HEK293T (cell line): ENCODE measurements at regions not wholly inside any gene's neighbourhood (a gene's known extent, or its start where the extent isn't known, plus 50 kb on each side); places are given as distances from the start of the nearest gene placed in this dataset.

ENCODE experiments used
- CTCF ChIA-PET: fragments of 350-600 bp; formaldehyde crosslinking; extraction: SDS; loops from one replicate; lab custom pipeline; 2021; ENCODE audit warnings: antibody characterized with exemption, inconsistent platforms; lab: Yijun Ruan, JAX
- POLR2A ChIA-PET: fragments of 350-600 bp; formaldehyde crosslinking; extraction: SDS; loops from one replicate; lab custom pipeline; 2020; ENCODE audit warnings: antibody characterized with exemption, inconsistent platforms; lab: Yijun Ruan, JAX
- DNase-seq: peaks from one replicate; pipeline ENCODE4 v3.0.0; 2012; ENCODE audit warnings: mixed read lengths; ENCODE audit errors: extremely low spot score
- ARNT ChIP-seq: fragments of 450-650 bp; IDR thresholded peaks from 2 replicates; pipeline ENCODE4 v1.6.1; 2017; ENCODE audit warnings: mild to moderate bottlenecking
- BHLHE40 ChIP-seq: fragments of 450-650 bp; IDR thresholded peaks from 2 replicates; pipeline ENCODE4 v1.6.1; 2016; ENCODE audit warnings: mild to moderate bottlenecking, moderate library complexity, borderline replicate concordance
- CTBP1 ChIP-seq: fragments of 450-650 bp; IDR thresholded peaks from 2 replicates; pipeline ENCODE4 v1.6.1; 2016; ENCODE audit warnings: borderline replicate concordance
- ELF4 ChIP-seq: fragments of 450-650 bp; IDR thresholded peaks from 2 replicates; pipeline ENCODE4 v1.6.1; 2017; ENCODE audit warnings: antibody characterized with exemption
- FOXA1 ChIP-seq: fragments of 450-650 bp; IDR thresholded peaks from 2 replicates; pipeline ENCODE4 v1.6.1; 2016; ENCODE audit warnings: mild to moderate bottlenecking
- FOXK2 ChIP-seq: fragments of 450-650 bp; IDR thresholded peaks from 2 replicates; pipeline ENCODE4 v1.6.1; 2016; ENCODE audit warnings: mild to moderate bottlenecking
- FOXM1 ChIP-seq: fragments of 450-650 bp; IDR thresholded peaks from 2 replicates; pipeline ENCODE4 v1.6.1; 2017; ENCODE audit warnings: mild to moderate bottlenecking, borderline replicate concordance
- HDGF ChIP-seq: fragments of 450-650 bp; IDR thresholded peaks from 2 replicates; pipeline ENCODE4 v1.6.1; 2017; ENCODE audit warnings: antibody characterized with exemption, borderline replicate concordance
- L3MBTL2 ChIP-seq: fragments of 450-650 bp; conservative IDR thresholded peaks from 2 replicates; pipeline ENCODE4 v1.6.1; 2016; ENCODE audit warnings: mild to moderate bottlenecking
- LEF1 ChIP-seq: fragments of 450-650 bp; IDR thresholded peaks from 2 replicates; pipeline ENCODE4 v1.6.1; 2017; ENCODE audit warnings: mild to moderate bottlenecking, borderline replicate concordance
- NFRKB ChIP-seq: fragments of 450-650 bp; IDR thresholded peaks from 2 replicates; pipeline ENCODE4 v1.6.1; 2016; ENCODE audit warnings: mild to moderate bottlenecking, moderate library complexity
- SP1 ChIP-seq: fragments of 450-650 bp; IDR thresholded peaks from 2 replicates; pipeline ENCODE4 v1.6.1; 2017
- SUZ12 ChIP-seq: fragments of 450-650 bp; IDR thresholded peaks from 2 replicates; pipeline ENCODE4 v1.6.1; 2016; ENCODE audit warnings: mild to moderate bottlenecking
- TARDBP ChIP-seq: fragments of 450-650 bp; IDR thresholded peaks from 2 replicates; pipeline ENCODE4 v1.6.1; 2016
- ZNF384 ChIP-seq: fragments of 450-650 bp; IDR thresholded peaks from 2 replicates; pipeline ENCODE4 v1.6.1; 2016
- TF ChIP-seq, protein P1 (sequence below): fragments of 450-650 bp; IDR thresholded peaks from 2 replicates; pipeline ENCODE4 v1.6.1; 2016

DNA sequence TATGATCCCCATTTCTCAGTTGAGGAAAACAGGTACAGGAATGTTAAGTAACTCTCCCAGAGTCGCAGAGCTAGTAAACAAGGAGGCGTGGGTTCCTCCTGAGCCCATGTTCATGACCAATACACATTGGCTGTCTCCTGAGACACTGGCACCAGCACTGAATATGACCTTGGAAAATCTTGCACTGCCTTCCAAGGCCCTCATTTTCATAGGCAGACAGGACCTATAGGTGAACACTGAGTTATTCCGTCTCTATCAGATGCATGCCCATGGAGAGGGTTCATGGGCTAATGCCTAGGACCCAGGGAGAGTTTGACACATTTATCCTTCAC is 504.8 kb downstream of the RFC3 start:
- no peak for TF ChIP-seq CTBP1
- TF ChIP-seq FOXA1 = no peak
- no peak for TF ChIP-seq LEF1
- no peak for TF ChIP-seq L3MBTL2
- TF ChIP-seq TARDBP = no peak
- TF ChIP-seq, protein P1, sequence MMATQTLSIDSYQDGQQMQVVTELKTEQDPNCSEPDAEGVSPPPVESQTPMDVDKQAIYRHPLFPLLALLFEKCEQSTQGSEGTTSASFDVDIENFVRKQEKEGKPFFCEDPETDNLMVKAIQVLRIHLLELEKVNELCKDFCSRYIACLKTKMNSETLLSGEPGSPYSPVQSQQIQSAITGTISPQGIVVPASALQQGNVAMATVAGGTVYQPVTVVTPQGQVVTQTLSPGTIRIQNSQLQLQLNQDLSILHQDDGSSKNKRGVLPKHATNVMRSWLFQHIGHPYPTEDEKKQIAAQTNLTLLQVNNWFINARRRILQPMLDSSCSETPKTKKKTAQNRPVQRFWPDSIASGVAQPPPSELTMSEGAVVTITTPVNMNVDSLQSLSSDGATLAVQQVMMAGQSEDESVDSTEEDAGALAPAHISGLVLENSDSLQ = no peak
- TF ChIP-seq ZNF384 = no peak
- no peak for TF ChIP-seq NFRKB
- TF ChIP-seq HDGF = no peak
- no peak for TF ChIP-seq FOXK2
- no peak for TF ChIP-seq BHLHE40
- TF ChIP-seq ARNT = no peak
- TF ChIP-seq SUZ12 = no peak
- TF ChIP-seq FOXM1 = no peak
- no peak for TF ChIP-seq ELF4
- TF ChIP-seq SP1 = no peak
- CTCF ChIA-PET = no interaction called here
- POLR2A ChIA-PET = no interaction called here
- DNase-seq = no peak

DNA sequence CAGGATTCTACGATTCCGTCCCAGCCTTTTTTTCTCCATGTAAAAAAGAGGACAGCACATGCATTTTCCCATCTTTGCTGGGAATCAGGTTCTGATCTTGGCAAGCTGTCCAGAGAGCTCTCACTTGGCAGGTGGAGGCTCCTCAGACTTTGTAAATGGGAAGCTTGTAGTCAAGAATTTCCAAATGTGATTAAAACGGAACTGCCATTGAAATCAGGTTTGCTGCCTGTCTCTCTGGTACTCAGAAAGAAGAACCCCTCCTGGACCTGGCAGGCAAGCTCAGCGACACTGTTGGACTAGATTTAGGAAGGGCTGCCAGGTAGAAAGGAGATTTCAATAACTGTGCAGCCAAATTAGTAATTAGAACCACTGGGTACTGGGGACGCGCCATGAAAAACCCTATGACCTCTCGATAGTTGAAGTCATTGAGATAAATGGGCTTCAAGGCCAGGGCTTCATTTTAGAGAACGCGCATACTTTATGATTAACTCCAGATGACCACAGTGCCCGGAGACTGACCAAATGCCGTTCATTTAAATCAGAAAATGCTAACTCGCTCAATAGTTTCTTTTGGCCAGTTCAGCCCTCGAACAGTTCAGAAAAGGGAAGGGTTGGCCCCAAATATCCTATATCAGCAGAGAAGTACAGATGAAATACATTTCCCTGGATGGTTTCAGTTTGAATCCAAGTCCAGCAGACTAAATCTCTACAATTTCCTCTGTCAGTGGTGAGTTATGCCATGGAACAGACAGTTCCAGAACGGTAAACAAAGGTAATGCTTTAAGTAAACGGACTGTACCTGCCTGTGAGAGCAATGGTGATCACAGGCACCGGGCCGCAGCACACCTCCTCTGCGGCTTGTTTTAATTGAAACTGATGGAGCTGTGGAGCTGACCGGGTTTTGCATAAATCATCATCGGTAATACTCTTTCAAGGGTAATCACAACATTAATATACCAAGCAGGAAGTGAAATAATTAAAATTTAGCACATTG is 517.4 kb downstream of the RFC3 start:
- TF ChIP-seq TARDBP = no peak
- TF ChIP-seq HDGF = no peak
- no peak for TF ChIP-seq ARNT
- TF ChIP-seq BHLHE40 = no peak
- TF ChIP-seq, protein P1 = no peak
- no peak for TF ChIP-seq LEF1
- TF ChIP-seq ELF4 = no peak
- ChIA-PET POLR2A (no interaction called here), CTCF (interaction anchor here (0.5 kb wide), 1 partner anchor 249 kb away, joined by 3 read pairs; no protein-coding TSS in a partner anchor)
- DNase-seq = no peak

DNA sequence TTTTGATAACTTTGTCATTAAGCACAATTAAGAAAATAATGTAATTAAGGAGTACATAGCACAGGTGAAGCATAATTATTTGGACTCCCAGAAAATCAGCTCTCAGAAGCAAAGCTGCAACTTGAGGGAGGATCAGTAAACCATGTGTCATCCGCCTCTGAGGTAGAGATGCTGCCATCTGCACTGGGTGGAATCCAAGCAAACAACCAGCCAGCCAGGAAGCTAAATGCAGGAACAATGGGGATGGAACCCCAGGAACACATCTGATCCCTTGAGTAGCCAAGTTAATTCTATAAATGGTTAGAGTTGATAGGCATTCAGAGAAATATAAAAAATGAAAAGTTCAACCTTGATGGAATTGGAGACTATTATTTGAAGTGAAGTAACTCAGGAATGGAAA is 520.2 kb downstream of the RFC3 start:
- ChIA-PET CTCF (no interaction called here), POLR2A (no interaction called here)
- TF ChIP-seq CTBP1 (no peak), TARDBP (no peak)
- DNase-seq = no peak

DNA sequence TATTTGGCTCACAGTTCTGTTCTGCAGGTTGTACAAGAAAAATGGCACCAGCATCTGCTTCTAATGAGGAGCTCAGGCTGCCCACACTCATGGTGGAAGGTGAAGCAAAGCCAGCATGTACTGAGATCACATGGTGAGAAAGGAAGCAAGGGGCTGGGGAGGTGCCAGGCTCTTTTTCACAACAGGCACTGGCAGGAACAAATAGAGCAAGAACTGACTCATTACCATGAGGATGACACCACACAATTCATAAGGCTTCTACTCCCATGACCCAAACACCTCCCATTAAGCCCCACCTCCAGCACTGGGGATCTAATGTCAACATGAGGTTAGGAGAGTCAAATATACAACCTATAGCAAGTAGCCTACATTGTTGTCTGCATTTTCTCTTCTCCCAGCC is 522.6 kb downstream of the RFC3 start:
- no peak for DNase-seq
- POLR2A ChIA-PET = no interaction called here

GRCh38 chr13:34343413-34343940 is 525.5 kb downstream of the RFC3 start:
- ChIA-PET POLR2A (no interaction called here), CTCF (no interaction called here)
- DNase-seq = no peak
- TF ChIP-seq SP1 (no peak), CTBP1 (no peak), BHLHE40 (no peak), FOXA1 (no peak), ARNT (no peak), ELF4 (no peak), ZNF384 (no peak), HDGF (no peak), SUZ12 (no peak), TARDBP (no peak), L3MBTL2 (no peak)
- TF ChIP-seq, protein P1 = no peak

More for the DNA sequence above, 522.6 kb downstream of the RFC3 start:
- CTCF ChIA-PET = no interaction called here
- TF ChIP-seq LEF1 (no peak), ARNT (no peak), BHLHE40 (no peak), ZNF384 (no peak), CTBP1 (no peak), ELF4 (no peak), L3MBTL2 (no peak), NFRKB (no peak), SUZ12 (no peak), FOXA1 (no peak), SP1 (no peak), FOXK2 (no peak), HDGF (no peak), TARDBP (no peak), FOXM1 (no peak)
- TF ChIP-seq, protein P1 = no peak
